HG03103 (cell line): ENCODE measurements at regions not wholly inside any gene's neighbourhood (a gene's known extent, or its start where the extent isn't known, plus 50 kb on each side); places are given as distances from the start of the nearest gene placed in this dataset.
A peak's percentile ranks its signal among the peaks of the same experiment; 100 is the strongest.
"Not testable (repeated sequence)": the region's sequence is repeated elsewhere in the genome, so short reads cannot be mapped to it uniquely, and the experiment has no call there.

ENCODE experiments used
- ATAC-seq: cut with Tn5 transposase; IDR thresholded peaks from one replicate; pipeline ENCODE4 v1.9.1; 2021; ENCODE audit warnings: low read depth; ENCODE audit not compliant: unreplicated experiment

- ATAC-seq = no peak
These were observed 50.6 kb upstream of the FER start for GRCh38 chr5:108696951-108697715.

GRCh38 chr5:108696407-108696806 lies 51.3 kb upstream of the FER start:
- ATAC-seq = no peak

GRCh38 chr5:108688485-108688884 lies 59.2 kb upstream of the FER start:
- ATAC-seq = no peak

- no peak for ATAC-seq
These were observed 60.0 kb upstream of the FER start for GRCh38 chr5:108687595-108688200.

DNA sequence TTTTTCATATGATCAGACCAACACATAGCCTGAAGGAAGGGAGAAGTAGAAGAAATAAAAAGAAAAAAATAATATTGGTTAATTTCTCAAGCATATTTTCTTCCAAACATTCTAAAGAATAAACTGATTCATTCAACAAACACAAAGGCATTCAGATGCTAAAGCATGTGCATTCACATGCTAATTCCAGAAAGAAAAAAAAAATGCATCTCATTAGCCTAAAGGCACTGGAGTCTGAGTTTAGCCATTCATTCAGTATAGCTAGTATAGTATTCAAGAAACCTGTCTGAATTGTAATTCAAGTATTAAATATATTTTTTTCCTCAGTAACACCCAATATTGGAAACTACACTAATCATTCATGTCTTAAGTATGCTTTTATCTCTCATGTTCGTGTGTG lies 61.0 kb upstream of the FER start:
- no peak for ATAC-seq

GRCh38 chr5:108685448-108686216 lies 62.1 kb upstream of the FER start:
- not testable (repeated sequence) for ATAC-seq

- peak; percentile 96 for ATAC-seq
These were observed 66.4 kb upstream of the FER start for GRCh38 chr5:108681079-108681921.

DNA sequence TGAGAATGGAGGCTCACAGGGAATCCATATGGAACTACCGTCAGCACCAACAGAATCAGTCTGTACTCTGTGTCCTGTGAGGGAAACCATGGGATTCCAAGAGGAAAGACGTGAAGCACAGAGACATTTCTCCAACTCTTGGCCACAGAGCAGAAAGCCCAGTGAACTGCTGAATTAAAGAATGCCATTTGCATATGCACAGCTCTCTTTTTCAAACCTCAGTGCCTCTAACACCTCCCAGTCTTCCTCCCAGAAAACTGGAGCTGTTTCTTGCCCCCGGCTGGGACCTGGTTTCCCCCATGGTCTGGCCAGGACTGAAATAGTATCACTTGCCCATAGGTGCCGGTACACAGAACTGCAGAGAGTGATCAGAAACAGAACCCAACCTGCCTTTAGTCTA lies 69.6 kb upstream of the FER start:
- no peak for ATAC-seq

GRCh38 chr5:108675736-108676135 lies 72.0 kb upstream of the FER start:
- ATAC-seq = no peak

DNA sequence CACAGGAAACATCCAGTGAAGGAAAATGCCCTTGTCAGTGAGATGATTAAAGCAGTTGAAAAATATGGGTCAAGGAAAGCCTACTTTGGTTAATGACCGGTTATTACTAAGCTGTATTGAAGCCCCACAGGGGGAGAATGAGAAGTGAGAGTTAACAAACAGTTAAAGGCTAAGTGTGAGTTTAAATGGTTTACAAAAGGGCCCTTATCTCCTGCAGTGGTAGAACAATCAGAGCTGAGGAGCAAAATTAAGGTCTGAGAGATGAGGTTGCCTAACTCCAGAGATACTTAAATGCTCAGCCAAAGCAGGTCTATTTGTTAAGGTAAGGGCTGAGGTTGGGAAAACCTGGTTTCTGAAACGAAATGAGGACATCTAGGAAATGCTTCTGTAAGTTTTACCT lies 75.1 kb upstream of the FER start:
- ATAC-seq = no peak

DNA sequence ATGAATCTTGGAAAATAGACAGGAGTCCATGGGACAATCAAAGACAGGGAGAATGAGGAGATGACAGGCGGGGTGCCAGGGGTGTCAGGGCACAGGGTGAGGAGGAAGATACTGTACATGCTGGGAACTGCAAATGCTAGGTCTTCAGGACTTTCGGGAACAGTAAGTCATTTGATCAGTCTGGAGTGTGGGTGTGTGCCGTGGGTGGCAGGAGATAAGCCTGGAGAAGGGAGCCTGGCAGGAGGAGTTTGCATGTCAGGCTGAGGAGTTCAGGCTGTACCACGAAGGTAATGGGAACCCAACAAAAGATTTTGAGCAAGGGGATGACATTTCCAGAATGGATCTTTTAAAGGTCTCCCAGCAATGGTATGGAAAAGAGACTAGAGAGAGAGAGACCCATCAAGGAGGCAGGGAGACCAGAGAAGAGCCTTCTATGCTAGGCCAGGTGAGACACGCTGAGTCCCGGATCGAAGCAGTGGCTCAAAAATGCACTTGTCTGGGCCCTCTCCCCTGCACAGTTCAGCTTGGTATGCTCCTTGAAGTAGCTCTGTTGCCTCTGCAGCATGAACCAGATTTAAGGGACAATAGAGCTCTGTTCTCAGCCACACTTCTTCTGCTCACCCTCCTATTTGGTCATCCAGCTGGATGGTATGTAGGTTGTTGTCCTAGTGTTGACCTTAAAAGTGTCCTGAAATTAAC lies 77.0 kb upstream of the FER start:
- ATAC-seq = no peak

GRCh38 chr5:108669462-108669861 lies 78.2 kb upstream of the FER start:
- no peak for ATAC-seq

DNA sequence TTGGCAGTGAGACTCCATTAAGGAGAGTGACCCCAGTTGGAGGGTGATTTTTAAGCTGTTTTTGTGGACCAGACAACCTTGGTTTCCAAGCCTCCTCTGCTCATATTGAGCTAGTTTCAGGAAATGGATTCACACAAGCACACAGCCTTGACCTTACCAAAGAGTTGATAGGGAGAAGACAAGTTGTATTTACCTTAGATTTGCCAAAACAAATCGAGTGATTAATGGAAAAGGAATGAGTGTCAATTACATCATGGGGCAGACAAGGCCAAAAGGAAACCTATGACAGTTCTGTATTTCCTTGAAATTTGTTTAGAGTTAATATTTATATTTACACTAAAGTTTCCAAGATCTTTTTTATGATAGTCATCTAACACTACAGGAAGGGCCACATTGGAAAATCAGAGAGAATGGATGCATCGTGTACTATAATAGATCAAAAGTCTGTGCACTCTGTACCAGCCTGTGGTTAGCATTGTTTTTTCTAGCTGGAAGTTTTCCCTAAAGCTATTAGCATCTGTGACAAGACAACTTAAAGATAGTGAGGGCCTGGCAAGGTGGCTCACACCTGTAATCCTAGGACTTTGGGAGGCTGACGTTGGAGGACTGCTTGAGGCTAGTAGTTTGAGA lies 86.0 kb upstream of the FER start:
- no peak for ATAC-seq

DNA sequence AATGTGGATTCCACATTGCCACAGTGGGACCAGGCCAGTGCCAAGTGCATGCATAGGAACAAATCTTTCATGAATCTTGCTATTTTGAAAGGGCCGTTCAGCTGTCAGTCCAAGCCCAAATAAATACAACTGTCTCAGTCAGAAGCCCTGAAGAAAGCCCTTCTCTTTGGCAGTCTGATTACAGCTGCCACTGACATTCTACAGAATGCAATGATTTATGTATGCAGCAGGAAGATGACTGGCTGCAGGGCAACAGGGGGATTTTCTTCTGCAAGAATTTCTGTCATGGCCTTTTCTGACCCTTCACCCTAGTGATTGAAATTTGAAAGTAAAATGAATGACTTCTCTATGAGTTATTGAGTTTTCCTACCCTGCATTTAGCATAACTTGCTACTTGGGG lies 86.7 kb upstream of the FER start:
- ATAC-seq = no peak

DNA sequence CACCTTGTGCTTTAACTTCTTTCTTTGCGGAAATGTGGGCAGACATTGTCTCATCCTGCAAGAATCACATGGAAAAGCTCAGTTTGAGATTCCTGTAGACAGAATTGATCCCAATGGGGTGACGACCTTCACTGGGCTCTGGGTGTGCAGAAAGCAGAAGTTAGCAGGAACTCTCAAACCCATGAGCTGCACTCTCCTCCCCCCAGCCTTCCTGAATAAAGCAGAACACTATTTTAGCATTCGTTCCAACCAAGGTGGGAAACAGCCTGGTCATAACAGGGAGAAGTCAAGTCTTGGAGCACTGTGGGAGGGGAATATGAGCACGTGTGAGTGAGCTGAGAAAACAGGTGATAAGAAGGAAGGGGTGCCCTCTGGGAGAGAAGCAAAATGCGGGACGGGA lies 87.4 kb upstream of the FER start:
- ATAC-seq = no peak

DNA sequence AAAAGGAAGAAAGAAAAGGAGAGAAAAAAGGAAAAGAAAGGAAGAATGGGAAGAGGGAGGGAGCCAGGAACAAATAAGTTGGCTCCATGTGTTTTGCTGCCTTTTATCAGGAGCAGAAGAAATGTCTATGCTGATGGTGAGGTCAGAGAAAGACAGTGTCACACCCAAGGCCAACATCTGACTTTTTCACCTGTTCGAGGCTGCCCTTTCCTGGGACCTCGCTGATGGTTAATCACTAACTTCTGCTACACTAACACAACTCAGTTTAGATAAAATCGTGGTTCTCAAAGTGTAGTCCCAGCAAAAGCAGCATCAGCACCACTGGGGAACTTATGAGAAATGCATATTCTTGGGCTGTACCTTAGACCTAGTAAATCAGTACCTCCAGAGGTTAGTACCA lies 88.2 kb upstream of the FER start:
- ATAC-seq = no peak

GRCh38 chr5:108655750-108656450 lies 91.8 kb upstream of the FER start:
- ATAC-seq = no peak

- ATAC-seq = no peak
These were observed 93.6 kb upstream of the FER start for GRCh38 chr5:108654051-108654450.

GRCh38 chr5:108653201-108653600 lies 94.5 kb upstream of the FER start:
- ATAC-seq = no peak
